ENCODE measurements at regions not wholly inside any gene's neighbourhood (a gene's known extent, or its start where the extent isn't known, plus 50 kb on each side); places are given as distances from the start of the nearest gene placed in this dataset.

- no peak for TF ChIP-seq CTCF (IDR thresholded peaks at IDR 0.05; ENCODE audit: low read length)
- TF ChIP-seq EZH2 (optimal IDR thresholded peaks at IDR 0.05; ENCODE audit: low read depth, low read length), result no peak
- TF ChIP-seq EZH2phosphoT487 (IDR thresholded peaks at IDR 0.05; ENCODE audit: low read length), result no peak
These were observed 75.2 kb upstream of the RGS7 start for GRCh38 chr1:241432241-241432640.

All from MM.1S (cell line).